BE2C (cell line): ENCODE measurements at regions not wholly inside any gene's neighbourhood (a gene's known extent, or its start where the extent isn't known, plus 50 kb on each side); places are given as distances from the start of the nearest gene placed in this dataset.

Experiments
- DNase-seq: peaks from one replicate; pipeline ENCODE4 v3.0.0-alpha.2; 2020
- H3K27me3 ChIP-seq: fragments of 250-450 bp; sonication (Bioruptor Pico); 2 replicates; pipeline ENCODE4 v1.5.1; 2020; ENCODE audit warnings: mild to moderate bottlenecking
- H3K36me3 ChIP-seq: fragments of 250-450 bp; sonication (Bioruptor Pico); 2 replicates; pipeline ENCODE4 v1.5.1; 2020; ENCODE audit warnings: mild to moderate bottlenecking
- H3K4me1 ChIP-seq: fragments of 250-450 bp; sonication (Bioruptor Pico); 2 replicates; pipeline ENCODE4 v1.5.1; 2020
- H3K4me3 ChIP-seq: 2 replicates; pipeline ENCODE4 v1.5.1; 2011; ENCODE audit warnings: low read depth, low read length
- H3K9me3 ChIP-seq: fragments of 250-450 bp; sonication (Bioruptor Pico); 2 replicates; pipeline ENCODE4 v1.5.1; 2020
- TF ChIP-seq, protein P1 (sequence below): IDR thresholded peaks from 2 replicates; pipeline ENCODE4 v1.5.1; 2012; ENCODE audit warnings: mild to moderate bottlenecking, low read depth, low read length

DNA sequence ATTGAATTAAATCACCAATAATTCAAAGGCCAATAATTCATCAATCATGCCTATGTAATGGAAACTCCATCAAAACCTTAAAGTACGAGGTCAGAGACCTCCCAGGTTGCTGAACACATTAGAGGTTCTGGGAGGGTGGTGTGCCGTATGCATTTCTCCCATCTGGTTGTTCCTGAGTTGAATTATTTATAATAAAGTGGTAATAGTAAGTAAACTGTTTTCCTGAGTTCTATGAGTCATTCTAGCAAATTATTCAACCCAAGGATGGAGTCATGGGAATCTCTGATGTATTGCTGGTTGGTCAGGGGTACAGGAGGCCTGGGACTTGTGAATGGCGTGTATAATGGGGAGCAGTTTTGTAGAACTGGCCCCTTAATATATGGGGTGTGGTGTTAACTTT is 191.7 kb downstream of the CARTPT start:
- TF ChIP-seq, protein P1, sequence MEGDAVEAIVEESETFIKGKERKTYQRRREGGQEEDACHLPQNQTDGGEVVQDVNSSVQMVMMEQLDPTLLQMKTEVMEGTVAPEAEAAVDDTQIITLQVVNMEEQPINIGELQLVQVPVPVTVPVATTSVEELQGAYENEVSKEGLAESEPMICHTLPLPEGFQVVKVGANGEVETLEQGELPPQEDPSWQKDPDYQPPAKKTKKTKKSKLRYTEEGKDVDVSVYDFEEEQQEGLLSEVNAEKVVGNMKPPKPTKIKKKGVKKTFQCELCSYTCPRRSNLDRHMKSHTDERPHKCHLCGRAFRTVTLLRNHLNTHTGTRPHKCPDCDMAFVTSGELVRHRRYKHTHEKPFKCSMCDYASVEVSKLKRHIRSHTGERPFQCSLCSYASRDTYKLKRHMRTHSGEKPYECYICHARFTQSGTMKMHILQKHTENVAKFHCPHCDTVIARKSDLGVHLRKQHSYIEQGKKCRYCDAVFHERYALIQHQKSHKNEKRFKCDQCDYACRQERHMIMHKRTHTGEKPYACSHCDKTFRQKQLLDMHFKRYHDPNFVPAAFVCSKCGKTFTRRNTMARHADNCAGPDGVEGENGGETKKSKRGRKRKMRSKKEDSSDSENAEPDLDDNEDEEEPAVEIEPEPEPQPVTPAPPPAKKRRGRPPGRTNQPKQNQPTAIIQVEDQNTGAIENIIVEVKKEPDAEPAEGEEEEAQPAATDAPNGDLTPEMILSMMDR = no peak
- no peaks in the 10 kb centered on the region for H3K27me3 ChIP-seq
- DNase-seq = no peak
- no peaks in the 10 kb centered on the region for H3K36me3 ChIP-seq
- no peak overlapping the region for H3K4me3 ChIP-seq
- H3K4me1 ChIP-seq = peaks cover 7% of the 10 kb centered on the region; the same call in 1 of the 2 replicates
- H3K9me3 ChIP-seq = no peaks in the 10 kb centered on the region

DNA sequence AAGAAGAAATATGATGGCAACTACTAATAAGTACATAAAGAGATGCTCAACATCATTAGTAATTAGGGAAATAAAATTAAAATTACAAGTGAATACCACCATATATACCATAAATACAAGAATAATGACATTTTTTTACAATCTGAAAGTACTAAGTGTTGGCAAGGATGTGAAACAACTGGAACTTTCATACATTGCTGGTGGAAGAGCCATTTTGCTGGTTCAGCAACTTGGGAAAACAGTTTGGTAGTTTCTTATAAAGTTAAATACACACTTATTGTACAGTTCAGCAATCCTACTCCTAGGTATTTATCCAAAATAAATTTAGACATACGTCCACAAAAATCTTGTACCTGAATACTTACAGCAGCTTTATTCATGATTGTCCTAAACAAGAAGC is 192.9 kb downstream of the CARTPT start:
- DNase-seq = no peak
- Histone ChIP-seq H3K9me3 (no peaks in the 10 kb centered on the region), H3K4me1 (no peaks in the 10 kb centered on the region), H3K4me3 (no peak overlapping the region), H3K36me3 (no peaks in the 10 kb centered on the region), H3K27me3 (no peaks in the 10 kb centered on the region)
- TF ChIP-seq, protein P1 = no peak

DNA sequence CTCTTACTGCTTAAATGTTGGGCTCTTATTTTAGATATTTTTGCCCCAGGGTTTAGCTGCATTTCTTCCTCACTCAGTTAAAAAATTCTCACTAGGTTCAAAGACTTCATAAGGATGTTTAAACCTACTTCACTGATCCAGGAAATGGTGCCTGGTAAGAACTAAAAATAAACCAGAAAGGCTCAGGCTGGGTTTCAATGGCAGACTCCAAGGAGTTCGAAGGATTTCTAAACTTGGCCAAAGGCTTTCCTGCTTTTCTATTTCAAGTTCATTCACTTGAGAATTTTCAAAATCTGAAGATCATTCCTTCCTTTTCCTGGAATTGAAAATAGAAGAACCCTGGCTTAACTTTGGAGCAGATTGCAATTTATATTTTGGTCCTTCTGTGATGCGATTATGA is 193.0 kb upstream of the MAP1B start:
- Histone ChIP-seq H3K9me3 (no peaks in the 10 kb centered on the region), H3K4me3 (no peak overlapping the region), H3K4me1 (no peaks in the 10 kb centered on the region), H3K27me3 (no peaks in the 10 kb centered on the region), H3K36me3 (no peaks in the 10 kb centered on the region)
- TF ChIP-seq, protein P1 = no peak
- DNase-seq = no peak

DNA sequence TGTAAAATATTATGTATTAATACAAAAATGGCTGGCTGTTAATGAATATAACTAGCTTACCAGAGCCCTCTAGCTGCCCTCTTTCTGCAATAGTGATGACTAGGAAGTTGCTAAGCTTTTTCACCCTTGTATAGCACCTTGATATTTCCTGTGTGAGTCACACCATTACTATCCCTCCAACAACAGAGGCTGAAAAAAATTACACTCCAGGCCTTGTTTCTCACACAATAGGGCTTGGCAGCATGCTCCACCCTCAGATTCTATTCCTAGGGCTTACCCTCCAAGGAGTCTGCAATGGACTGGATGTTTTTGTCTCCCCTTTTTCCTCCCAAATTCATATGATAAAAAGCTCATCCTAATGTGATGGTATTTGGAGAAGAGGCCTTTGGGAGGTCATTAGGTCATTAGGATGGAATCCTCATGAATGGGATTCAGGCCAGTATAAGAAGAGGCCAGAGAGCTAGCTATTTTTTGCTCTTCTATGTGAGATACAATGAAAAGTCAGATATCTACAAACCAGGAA is 184.6 kb upstream of the MAP1B start:
- Histone ChIP-seq H3K4me3 (no peak overlapping the region), H3K36me3 (no peaks in the 10 kb centered on the region), H3K27me3 (no peaks in the 10 kb centered on the region), H3K4me1 (no peaks in the 10 kb centered on the region; the same call in 1 of the 2 replicates), H3K9me3 (no peaks in the 10 kb centered on the region)
- TF ChIP-seq, protein P1 = no peak
- DNase-seq = no peak

DNA sequence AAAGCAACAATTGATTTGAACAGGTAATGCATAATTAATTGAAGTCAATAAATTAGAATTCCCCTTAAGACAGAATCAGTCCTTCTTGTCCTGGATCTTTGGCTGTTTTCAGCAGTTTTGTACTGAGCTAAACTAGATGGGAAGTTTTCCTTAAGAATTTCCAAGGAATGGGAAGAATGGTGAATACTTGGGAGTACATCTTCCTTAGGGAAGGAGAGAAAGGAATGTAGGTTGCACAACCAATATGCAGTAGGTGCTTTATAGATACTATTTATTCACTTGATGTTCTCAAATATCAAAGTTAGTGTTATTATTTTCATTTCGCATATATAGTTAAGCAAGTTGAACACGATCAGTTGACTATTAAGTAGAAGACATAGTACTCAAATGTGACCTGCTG is 183.5 kb upstream of the MAP1B start:
- Histone ChIP-seq H3K36me3 (no peaks in the 10 kb centered on the region), H3K9me3 (no peaks in the 10 kb centered on the region), H3K27me3 (no peaks in the 10 kb centered on the region), H3K4me1 (no peaks in the 10 kb centered on the region; the same call in 1 of the 2 replicates), H3K4me3 (no peak overlapping the region)
- TF ChIP-seq, protein P1 = no peak
- no peak for DNase-seq

DNA sequence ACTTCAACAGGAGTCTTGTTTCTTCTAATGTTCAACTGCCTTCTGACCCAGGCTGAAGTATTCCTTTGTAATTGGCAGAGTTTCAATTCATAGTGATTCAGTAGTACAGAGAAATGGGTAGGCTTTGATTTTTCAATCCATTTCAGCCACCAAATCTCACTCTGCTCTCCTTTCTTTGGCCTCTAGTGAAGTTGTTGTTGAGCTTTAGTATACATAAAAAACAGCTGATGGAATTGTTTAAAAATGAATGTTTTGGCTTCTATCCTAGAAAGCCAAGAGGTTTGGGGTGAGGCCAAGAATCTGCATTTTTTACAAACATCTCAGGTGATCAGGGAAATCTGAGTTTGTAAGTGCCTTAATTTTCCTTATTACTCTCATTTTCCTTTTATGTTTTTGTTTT is 182.9 kb upstream of the MAP1B start:
- Histone ChIP-seq H3K4me1 (no peaks in the 10 kb centered on the region; the same call in 1 of the 2 replicates), H3K4me3 (no peak overlapping the region), H3K36me3 (no peaks in the 10 kb centered on the region), H3K27me3 (no peaks in the 10 kb centered on the region), H3K9me3 (no peaks in the 10 kb centered on the region)
- TF ChIP-seq, protein P1 = no peak
- DNase-seq = no peak
